GM18499 (cell line): ENCODE measurements at regions not wholly inside any gene's neighbourhood (a gene's known extent, or its start where the extent isn't known, plus 50 kb on each side); places are given as distances from the start of the nearest gene placed in this dataset.
"Not testable (repeated sequence)": the region's sequence is repeated elsewhere in the genome, so short reads cannot be mapped to it uniquely, and the experiment has no call there.

ENCODE experiments used
- ATAC-seq: cut with Tn5 transposase; IDR thresholded peaks from one replicate; pipeline ENCODE4 v1.9.1; 2021; ENCODE audit warnings: moderate number of reproducible peaks; ENCODE audit not compliant: insufficient read depth, unreplicated experiment

DNA sequence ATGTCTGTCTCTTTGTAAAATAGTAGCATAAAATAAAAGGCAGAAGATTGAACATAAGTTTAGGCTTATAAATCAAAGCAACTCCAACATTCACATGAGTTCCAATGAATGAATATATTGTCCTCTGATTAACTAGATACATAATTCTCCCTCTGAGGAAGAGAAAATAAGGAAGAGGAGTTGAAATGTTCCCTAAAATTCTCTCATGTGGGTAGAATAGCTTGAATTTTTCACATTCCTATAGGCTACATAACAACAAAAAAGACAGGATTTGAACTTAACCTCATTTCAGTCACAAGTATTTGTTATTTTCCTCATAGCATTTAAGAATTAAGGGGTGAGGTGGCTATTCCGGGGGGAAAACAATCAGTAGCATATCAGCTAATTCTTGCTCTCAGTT lies 462.4 kb upstream of the NDST4 start:
- ATAC-seq: no peak

DNA sequence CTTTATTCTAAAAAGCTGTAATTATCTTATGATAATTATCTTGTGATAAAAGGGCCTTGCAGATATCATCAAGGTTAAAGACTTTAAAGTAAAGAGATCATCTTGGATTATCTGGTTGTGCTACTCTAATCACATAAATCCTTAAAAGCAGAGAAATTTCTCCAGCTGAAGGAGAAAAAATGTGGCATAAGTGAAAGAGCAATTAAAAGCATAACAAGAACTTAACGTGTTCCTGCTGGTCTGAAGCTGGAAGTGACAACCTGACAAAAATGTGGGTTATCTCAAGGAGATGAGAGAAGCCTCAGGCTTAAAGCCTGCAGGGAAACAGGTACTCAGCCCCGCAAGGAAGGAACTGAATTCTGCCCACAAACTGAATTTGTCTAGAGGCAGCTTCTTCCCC lies 449.1 kb upstream of the NDST4 start:
- ATAC-seq: no peak

DNA sequence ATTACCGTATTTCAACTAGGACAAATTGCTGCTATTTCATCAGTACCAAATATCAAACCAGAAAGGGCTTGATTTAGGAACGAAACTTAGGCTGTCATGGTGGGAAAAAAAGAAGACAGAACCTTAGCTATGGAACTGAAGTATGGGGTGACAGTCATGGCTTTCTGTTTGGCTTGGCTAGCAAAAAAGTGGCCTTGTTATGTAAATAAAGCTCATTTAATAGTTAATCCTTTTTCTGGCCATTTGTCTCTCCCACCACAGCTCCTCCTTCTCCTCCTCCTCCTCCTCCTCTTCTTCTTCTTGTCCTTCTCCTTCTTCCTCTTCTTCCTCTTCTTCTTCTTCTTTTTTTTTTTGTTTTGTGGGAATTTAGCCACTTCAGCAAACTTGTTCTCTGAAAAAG lies 434.7 kb upstream of the NDST4 start:
- no peak for ATAC-seq

DNA sequence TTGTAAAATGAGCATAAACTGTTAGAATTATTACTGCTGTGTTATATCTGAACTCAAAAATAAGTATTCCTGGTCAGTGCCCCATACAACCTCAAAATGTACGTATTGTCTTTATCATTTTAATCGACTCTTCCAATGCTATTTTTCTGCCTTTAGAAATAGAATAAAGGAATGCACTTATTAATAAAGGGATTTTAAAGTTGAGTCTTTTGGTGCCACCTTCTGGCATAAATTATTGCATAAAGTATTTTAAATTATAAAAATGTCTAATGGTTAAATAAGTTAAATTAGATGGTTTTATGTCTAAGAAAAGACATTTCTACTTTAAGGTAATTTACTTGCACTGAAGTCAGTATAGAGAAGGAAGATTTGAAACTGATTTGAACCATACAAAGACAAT lies 424.0 kb upstream of the NDST4 start:
- ATAC-seq: no peak

DNA sequence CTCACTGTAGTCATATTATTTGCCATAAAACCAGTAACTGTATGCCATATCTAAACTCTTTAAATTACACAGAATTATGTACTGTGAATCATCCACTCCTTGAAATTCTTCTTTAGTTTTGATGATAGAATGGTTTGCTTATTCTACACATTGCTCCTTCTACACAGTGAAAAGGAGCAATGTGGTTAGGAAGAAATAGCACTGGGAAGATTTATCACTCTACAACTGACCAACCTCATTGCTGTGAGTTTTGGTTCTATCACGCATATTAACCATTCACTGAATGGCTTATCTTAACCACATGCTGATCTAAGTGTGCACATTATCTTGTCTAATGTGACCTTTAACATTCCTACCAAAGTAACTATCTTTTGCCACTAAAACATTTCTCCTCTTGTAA lies 415.7 kb upstream of the NDST4 start:
- ATAC-seq: no peak

DNA sequence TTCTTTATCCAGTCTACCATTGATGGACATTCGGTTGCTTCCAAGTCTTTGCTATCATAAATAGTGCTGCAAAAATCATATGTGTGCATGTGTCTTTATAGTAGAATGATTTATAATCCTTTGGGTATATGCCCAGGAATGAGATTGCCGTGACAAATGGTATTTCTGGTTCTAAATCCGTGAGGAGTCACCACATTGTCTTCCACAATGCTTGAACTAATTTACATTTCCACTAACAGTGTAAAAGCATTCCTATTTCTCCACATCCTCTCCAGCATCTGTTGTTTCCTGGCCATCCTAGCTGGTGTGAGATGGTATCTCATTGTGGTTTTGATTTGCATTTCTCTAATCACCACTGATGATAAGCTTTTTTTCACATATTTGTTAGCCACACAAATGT lies 406.1 kb upstream of the NDST4 start:
- ATAC-seq: not testable (repeated sequence)

DNA sequence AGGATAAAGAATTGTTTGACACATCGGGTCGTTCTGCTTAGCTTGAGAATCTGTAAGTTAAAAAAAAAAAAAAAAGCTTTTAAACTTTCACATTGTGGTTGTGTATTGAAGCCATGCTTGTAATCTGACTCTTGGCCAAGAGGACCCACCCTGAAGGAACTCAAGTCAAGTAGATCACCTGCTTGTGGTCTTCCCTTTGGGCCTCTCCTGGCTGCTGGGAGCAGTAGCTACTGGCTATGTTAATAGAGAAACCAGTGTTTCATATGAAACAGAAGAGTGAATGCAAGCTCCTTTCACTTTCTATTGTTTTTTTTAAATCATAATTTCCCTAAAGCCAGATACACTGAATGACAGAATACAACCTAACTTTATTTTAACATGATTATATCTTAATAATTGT lies 402.4 kb upstream of the NDST4 start:
- ATAC-seq: peak; percentile 87

DNA sequence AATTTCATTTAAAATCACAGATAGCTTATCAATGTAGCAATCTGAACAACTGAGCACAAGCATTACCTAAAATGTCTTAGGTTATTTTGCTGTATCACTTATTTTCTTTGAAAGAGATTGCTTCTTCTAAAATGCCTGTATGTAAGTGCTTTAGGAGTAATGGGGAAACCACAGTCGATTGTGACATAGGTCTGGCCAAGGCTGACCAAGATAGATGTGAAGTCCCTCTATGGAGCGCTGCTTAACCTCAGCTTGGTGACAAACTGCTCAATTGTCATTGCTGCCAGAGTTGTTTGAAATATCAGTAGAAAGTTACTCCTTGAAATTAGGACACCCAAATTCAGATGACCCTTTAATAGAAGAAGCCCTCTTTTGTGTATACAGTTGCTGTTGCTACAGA lies 401.9 kb upstream of the NDST4 start:
- ATAC-seq: no peak

DNA sequence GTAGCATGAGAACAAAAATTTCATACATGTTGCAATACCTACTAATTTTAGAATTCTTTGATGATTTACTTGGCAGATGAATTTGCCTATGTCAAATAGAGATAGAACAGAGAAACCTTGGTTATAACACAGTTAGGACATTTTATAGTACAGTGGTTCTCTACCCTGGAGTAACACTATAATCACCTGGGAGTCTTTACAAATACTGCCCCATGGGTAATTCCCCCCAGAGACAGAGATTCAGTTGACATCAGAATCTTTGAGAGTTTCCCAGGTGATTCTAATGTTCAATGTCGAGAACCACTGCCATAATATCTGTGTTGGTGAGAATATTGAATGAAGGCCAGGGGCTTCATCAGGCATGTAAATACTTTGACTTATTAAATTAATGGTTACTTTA lies 401.3 kb upstream of the NDST4 start:
- no peak for ATAC-seq

DNA sequence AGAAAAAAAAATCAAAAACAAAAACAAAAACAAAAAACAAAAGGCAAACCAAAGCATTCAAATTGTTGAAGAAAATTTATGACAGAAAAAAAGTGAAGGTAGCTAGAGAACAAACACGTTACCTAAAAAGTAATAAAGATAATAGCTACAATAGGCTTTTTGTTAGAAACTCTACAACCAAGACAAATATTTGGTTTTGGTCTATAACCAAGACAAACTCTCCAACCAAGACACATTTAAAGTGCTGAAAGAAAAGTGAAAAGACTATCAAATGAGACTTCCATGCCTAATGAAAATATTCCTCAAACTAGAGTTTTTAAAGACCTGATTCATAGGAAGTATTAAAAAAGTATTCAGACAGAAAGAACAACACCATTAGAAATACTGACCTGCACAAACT lies 391.9 kb upstream of the NDST4 start:
- no peak for ATAC-seq

DNA sequence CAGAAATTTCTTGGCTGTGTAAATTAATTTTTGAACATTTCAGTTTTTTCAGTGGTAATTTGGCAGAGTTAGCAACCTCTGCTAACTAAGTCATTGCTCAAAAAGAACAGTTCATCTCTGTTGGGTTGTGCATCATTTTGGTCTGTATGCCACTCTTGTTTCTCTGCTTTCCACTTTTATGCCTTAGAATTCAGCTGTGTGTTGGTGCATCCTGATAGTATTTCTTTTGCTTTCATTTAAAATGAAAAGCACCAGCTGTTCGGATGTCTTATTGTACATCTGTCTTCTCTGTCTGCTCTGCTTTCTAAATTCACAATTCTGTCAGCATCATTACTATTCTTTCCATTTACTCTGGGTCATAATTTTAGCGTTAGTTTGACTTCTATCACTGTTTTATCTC lies 388.2 kb upstream of the NDST4 start:
- ATAC-seq: no peak

DNA sequence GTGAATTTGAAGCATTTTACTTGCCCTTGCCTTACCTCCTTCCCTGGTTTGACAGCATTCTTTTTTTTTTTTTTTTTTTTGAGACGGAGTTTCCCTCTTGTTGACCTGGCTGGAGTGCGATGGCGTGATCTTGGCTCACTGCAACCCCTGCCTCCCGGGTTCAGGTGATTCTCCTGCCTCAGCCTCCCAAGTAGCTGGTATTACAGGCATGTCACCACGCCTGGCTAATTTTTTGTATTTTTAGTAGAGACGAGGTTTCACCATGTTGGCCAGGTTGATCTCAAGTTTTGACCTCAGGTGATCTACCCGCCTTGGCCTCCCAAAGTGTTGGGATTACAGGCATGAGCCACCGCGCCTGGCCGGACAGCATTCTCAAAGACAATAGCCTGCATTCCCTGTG lies 380.4 kb upstream of the NDST4 start:
- not testable (repeated sequence) for ATAC-seq

DNA sequence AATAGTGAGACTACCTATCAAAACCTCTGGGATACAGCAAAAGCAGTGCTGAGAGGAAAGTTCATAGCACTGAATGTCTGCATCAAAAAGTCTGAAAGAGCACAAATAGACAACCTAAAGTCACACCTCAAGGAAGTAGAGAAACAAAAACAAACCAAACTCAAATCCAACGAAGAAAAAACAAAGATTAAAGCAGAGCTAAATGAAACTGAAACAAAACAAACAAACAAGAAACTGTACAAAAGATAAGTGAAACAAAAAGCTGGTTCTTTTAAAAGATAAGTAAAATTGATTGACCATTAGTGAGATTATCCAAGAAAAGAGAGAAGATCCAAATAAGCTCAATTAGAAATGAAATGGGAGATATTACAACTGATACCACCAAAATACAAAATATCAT lies 378.3 kb upstream of the NDST4 start:
- ATAC-seq: no peak

DNA sequence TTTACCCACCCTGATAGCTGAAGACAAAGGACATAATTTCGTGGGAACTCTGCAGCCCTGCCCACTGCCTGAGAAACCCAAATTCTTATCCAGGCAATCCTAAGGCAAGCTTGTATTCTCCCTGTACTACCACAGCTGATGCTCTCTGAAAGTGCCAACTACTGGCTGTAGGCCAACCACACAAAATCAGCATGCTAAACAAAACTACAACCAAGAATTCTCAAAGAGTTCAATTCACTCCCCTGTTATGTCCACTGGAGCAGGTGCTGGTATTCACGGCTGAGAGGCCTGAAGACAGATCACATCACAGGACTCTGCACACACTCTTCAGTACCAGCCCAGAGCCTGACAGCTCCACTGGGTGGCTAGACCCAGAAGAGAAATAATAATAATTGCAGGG lies 375.9 kb upstream of the NDST4 start:
- no peak for ATAC-seq

DNA sequence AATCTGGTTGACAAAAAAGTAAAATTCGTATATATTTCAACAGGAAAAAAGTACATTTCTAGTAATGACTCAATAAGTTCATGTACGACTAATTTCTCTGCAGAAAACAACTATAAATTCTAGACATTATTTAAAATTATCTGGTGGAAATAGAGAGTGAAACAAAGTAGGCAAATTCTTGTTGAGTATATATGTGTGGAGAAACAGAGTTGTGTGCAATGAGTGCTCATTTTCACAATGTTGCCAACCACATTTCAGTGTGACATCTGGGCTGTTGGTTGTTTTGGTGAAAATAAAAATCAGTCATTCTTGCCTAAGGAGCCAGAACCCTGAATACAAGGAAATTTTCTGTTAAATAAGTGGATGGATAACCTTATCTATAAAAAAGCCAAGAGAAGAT lies 372.0 kb upstream of the NDST4 start:
- no peak for ATAC-seq

DNA sequence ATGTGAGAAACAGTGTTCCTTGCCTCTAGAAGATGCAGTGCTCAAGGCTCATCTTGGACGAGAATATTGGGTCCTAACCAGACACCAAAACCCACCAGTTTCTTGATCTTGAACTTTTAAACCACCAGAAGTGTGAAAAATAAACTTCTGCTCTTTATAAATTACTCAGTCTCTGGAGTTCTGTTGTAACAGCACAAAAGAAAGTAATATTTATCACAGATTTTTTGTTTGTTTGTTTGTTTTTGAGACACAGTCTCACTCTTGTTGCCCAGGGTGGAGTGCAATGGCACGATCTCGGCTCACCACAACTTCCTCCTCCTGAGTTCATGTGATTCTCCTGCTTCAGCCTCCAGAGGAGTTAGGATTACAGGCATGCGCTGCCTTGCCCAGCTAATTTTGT lies 371.1 kb upstream of the NDST4 start:
- no peak for ATAC-seq

DNA sequence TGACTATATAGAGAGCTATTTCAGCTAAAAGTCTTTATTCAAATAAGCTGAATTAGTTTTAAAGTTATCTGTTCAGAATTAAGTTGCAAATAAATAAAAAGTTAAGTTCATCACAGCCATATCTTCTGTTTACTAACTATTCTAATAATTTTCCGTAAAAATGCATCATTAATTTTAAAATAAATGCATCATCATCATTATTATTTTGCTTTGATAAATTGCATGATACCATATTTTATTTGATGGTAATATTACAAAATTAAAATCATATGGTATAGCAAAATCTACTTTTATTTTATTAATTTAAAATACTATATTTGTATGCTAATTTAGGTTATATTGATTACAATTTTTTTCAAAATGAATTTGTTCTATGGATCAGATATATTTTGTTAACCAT lies 357.3 kb upstream of the NDST4 start:
- no peak for ATAC-seq

DNA sequence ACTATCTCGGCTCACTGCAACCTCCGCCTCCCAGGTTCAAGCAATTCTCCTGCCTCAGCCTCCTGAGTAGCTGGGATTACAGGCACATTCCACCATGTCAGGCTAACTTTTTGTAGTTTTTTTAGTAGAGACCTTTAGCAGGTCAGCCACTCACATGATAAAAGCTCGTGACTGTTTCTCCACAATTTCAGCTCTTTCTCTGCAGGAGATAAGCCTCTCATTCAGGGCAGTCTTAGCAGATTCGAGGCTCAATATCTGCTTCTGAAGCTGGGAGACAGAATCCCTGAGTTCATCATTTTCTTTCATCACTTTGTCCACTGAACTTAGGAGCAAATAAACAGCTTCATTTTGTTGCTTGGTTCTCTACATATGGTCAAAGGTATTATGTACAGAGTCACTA lies 345.9 kb upstream of the NDST4 start:
- ATAC-seq: not testable (repeated sequence)

DNA sequence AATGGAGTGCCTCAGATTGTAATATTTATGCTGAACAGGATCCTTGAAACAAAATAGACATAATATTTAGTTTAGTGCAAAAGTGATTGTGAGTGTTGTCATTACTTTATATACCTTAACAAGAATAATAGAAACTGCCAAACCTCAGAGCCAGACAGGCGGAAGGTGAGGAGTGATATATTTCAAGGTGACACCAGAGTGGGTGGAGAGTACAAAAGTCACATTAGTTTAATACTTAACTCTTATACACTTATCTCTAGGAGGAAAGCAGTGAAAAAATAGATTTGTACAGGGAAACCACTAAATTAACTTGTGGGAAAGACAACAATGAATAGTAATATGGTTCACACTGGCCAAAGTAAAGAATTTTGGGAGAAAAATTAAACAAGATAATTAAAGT lies 342.8 kb upstream of the NDST4 start:
- ATAC-seq: no peak

DNA sequence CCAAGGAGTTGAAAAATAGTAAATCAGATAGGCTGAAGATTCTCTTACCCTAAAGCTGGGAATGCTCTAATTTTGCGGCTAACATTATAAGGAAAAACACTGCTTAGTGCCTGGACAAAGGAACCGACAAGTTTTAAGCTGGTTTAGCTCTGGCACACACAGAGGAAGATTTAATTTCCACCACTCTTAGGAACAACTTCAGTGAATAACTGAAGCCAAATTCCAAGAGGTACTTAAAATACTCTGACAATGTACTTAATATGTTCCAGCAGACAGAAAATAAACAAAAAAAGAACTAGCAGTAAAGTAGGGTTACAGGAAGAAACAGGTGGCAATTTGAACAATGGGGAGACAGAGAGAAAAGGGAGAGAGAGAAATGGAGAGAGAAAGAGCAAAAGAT lies 340.8 kb upstream of the NDST4 start:
- ATAC-seq: no peak

DNA sequence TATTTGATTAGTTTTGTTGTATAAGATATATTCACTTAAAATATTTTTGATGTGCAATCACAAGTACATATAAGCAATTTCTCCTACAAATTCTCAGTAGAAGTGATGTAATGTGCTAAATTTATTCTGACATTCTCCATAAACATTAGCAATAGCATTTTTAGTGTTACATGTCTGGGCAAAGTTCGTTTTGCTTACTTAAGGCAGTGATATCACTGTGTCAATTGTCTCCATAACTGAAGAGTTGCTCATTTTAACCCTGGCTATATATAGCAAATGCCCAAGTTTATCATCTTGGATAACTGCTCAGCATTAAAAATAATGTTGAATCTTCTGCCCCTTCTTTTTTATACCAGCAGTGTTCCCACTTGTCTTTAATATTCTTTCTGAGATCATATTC lies 340.0 kb upstream of the NDST4 start:
- no peak for ATAC-seq

DNA sequence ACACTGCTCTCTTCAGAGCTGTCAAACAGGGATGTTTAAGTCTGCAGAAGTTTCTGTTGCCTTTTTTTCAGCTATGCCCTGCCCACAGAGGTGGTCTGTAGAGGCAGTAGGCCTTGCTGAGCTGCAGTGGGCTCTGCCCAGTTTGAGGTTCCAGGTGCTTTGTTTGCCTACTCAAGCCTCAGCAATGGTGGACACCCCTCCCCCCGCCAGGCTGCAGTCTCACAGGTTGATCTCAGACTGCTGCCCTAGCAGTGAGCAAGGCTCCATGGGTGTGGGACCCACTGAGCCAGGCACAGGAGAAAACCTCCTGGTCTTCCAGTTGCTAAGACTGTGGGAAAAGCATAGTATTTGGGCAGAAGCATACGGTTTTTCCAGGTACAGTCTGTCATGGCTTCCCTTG lies 338.8 kb upstream of the NDST4 start:
- ATAC-seq: not testable (repeated sequence)

DNA sequence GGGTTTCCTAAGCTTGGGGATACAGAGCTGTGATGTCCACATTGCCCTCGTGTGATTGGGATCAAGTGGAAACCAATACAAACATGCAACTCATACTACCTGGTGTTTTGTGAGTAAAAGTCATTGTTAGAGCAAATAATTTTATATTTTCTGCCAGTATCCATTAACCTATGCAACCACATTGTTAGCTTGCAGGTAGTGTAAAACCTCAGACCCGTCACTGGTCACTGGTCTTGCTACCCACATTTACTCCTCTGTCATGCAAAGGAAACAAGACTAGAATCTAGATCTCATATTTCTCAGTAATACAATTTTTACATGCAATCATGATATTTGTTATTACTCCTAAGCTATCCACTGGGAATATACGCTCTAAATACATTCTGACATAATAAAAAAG lies 324.3 kb upstream of the NDST4 start:
- ATAC-seq: no peak
